Gastroesophageal sphincter (tissue), 4 donors: ENCODE measurements at regions not wholly inside any gene's neighbourhood (a gene's known extent, or its start where the extent isn't known, plus 50 kb on each side); places are given as distances from the start of the nearest gene placed in this dataset.

Experiments
- ATAC-seq: fragments of 150-250 bp; one replicate; pipeline ENCODE4 v1.9.1; 2016; ENCODE audit warnings: mild to moderate bottlenecking, moderate library complexity
- H3K27ac ChIP-seq, 4 donors: fragments of 200-600 bp; sonication (generic) in 3 of 4; 1 replicate in 3 of 4; 2 replicates in 1 of 4; pipeline ENCODE4 v1.5.1; 2016 to 2019
- H3K27me3 ChIP-seq: fragments of 200-600 bp; sonication (generic); one replicate; pipeline ENCODE4 v1.5.1; 2019
- H3K36me3 ChIP-seq, 2 donors: fragments of 200-600 bp; sonication (generic); one replicate each; pipeline ENCODE4 v1.5.1; 2019; ENCODE audit warnings: control low read depth in 1 of 2
- H3K4me1 ChIP-seq, 3 donors: fragments of 200-600 bp; sonication (generic); 1 replicate in 2 of 3; 2 replicates in 1 of 3; pipeline ENCODE4 v1.5.1; 2016 to 2019; ENCODE audit warnings: control low read depth in 2 of 3
- H3K4me3 ChIP-seq, 2 donors: fragments of 200-600 bp; sonication (generic); one replicate each; pipeline ENCODE4 v1.5.1; 2019; ENCODE audit warnings: mild to moderate bottlenecking in 1 of 2, moderate library complexity in 1 of 2
- H3K9me3 ChIP-seq, 3 donors: fragments of 200-600 bp; sonication (generic); one replicate each; pipeline ENCODE4 v1.5.1; 2017 to 2019; ENCODE audit warnings: control low read depth in 2 of 3
- EP300 ChIP-seq: sonication (generic); formaldehyde crosslinking; IDR thresholded peaks from one replicate; pipeline ENCODE4 v1.6.1; 2017; ENCODE audit warnings: antibody characterized with exemption, mild to moderate bottlenecking
- POLR2A ChIP-seq, 2 donors: fragments of 450-650 bp; IDR thresholded peaks; one replicate each; pipeline ENCODE4 v1.6.1; 2017; ENCODE audit warnings: antibody characterized with exemption in 2 of 2, mild to moderate bottlenecking in 2 of 2, moderate library complexity in 1 of 2
- POLR2AphosphoS5 ChIP-seq: sonication (generic); formaldehyde crosslinking; IDR thresholded peaks from one replicate; pipeline ENCODE4 v1.6.1; 2017; ENCODE audit warnings: antibody characterized with exemption
- whole genome bisulfite sequencing, 2 donors: methylation state at CpG; one replicate each; pipeline ENCODE4 v1.1.5; 2018; ENCODE audit warnings: low coverage in 1 of 2; 5-methylcytosine and 5-hydroxymethylcytosine counted together
- TF ChIP-seq, protein P1 (sequence below), 4 experiments: fragments of 200-600 bp in 2 of 4; fragments of 450-650 bp in 2 of 4; sonication (generic) in 1 of 4; IDR thresholded peaks; one replicate each; pipeline ENCODE4 v1.5.1; 2017 to 2019; ENCODE audit warnings: antibody characterized with exemption in 4 of 4, mild to moderate bottlenecking in 2 of 4, moderate library complexity in 2 of 4

DNA sequence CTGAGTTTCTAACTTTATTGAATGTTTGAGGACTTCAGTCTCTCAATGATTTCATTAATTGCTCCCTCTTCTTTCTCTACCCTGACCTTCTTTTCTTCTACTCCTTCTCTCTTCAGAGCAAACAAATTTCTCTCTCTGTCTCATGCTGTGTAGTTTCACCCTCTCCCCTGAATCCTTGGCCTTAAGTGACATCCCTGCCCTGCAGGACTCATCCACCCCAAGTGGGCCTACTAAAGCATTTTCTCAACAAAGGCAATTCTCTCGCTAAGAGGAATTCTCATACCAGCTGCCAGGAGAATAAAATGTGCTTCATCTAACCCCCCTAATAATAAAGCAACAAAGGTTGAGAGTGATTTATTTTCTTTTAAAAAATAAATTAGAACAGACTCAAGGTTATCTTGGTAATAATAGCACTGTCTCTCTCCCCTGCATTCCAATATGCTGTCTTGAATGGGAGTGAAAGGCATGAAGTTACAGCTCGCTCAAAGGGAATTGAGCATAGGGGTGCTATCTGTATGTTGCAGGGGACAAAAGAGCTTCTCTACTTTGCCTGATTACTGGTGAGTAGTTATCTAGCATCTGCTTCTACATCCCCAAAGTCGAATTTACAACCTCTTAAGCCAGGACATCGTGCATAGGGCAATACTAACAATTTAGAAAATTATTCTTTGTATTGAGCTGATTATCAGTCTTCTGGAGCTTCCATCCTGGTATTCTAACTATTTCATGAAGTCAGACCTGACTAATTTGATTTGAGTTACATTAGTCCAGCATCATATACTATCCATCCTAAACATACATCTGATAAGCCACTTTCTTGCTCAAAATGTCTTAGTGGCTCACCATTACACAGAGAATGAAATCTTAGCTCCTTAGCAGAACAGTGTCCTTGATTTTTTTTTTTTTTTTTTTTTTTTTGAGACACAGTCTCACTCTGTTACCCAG lies 76.9 kb upstream of the DNAJC19 start:
- Histone ChIP-seq H3K36me3 (no peaks in the 10 kb centered on the region), H3K4me3 (no peak overlapping the region), H3K27me3 (no peaks in the 10 kb centered on the region), H3K27ac (no peak overlapping the region), H3K4me1 (no peaks in the 10 kb centered on the region), H3K9me3 (no peaks in the 10 kb centered on the region)
- no peak for ATAC-seq
- 53 to 55% methylated on average over 4 of the region's 4 CpGs for WGBS, 2 donors
- TF ChIP-seq, protein P1, sequence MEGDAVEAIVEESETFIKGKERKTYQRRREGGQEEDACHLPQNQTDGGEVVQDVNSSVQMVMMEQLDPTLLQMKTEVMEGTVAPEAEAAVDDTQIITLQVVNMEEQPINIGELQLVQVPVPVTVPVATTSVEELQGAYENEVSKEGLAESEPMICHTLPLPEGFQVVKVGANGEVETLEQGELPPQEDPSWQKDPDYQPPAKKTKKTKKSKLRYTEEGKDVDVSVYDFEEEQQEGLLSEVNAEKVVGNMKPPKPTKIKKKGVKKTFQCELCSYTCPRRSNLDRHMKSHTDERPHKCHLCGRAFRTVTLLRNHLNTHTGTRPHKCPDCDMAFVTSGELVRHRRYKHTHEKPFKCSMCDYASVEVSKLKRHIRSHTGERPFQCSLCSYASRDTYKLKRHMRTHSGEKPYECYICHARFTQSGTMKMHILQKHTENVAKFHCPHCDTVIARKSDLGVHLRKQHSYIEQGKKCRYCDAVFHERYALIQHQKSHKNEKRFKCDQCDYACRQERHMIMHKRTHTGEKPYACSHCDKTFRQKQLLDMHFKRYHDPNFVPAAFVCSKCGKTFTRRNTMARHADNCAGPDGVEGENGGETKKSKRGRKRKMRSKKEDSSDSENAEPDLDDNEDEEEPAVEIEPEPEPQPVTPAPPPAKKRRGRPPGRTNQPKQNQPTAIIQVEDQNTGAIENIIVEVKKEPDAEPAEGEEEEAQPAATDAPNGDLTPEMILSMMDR (IDR thresholded peaks at IDR 0.05), result no peak
- no peak for TF ChIP-seq POLR2AphosphoS5
- no peak for TF ChIP-seq POLR2A (IDR thresholded peaks at IDR 0.05)
- no peak for TF ChIP-seq EP300

DNA sequence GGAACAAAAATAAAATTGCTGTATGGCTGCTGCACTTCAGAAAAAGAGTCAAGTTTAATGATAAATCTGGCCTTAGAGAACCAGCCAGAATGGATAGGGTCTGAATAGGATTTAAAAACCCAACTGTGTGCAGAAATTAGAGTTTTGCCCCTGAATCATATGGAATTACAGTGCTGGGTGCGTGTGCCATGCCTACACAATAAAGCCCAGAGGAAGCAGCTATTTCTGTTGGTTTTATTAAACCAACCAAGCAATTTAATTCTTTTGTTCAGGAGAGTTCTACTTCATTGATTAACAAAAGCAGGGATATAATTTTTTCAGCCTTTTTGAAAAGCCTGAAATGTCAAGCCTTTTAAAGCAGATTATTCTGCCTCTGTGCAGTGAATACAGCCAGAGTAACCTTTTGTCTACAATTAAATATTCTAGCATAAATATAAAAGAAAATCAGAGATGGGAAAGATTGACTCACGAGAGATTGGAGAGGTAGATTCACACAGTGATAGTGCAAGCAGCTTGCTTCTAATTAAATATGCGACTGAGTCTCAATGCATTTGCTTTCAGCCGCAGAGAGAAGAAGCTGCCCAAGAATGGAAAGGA lies 66.7 kb upstream of the DNAJC19 start:
- Histone ChIP-seq H3K27ac (no peak overlapping the region), H3K9me3 (no peaks in the 10 kb centered on the region), H3K27me3 (no peaks in the 10 kb centered on the region), H3K4me3 (no peak overlapping the region), H3K36me3 (no peaks in the 10 kb centered on the region), H3K4me1 (no peaks in the 10 kb centered on the region)
- WGBS, 2 donors, result 57 to 76% methylated on average over 4 of the region's 4 CpGs
- ATAC-seq, result no peak
- no peak for TF ChIP-seq POLR2A (IDR thresholded peaks at IDR 0.05)
- TF ChIP-seq EP300, result no peak
- no peak for TF ChIP-seq POLR2AphosphoS5
- TF ChIP-seq, protein P1 (IDR thresholded peaks at IDR 0.05), result no peak

DNA sequence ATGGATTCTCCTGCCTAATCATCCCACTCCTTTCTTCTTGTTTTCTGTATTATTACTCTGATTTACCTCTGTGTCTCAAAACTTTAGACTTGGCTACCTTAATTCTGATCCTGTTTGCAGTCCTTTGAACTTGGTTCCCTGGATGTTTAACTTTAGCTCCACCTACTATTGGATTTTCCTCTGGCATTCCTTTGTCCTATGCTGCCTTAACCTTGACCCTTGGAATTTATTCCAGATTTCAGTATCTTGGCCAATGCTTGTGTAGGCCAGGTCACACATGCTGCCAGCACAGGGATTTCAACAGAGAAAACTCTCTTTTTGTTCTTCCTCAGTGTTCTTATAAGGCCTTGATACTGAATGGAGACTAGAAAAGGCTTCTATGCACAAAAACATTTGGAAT lies 65.0 kb upstream of the DNAJC19 start:
- Histone ChIP-seq H3K4me3 (no peak overlapping the region), H3K27me3 (no peaks in the 10 kb centered on the region), H3K27ac (no peak overlapping the region), H3K36me3 (no peaks in the 10 kb centered on the region), H3K4me1 (no peaks in the 10 kb centered on the region), H3K9me3 (no peaks in the 10 kb centered on the region)
- ATAC-seq, result no peak
- TF ChIP-seq, protein P1 (IDR thresholded peaks at IDR 0.05), result no peak
- TF ChIP-seq POLR2A (IDR thresholded peaks at IDR 0.05) (no peak), POLR2AphosphoS5 (no peak), EP300 (no peak)

DNA sequence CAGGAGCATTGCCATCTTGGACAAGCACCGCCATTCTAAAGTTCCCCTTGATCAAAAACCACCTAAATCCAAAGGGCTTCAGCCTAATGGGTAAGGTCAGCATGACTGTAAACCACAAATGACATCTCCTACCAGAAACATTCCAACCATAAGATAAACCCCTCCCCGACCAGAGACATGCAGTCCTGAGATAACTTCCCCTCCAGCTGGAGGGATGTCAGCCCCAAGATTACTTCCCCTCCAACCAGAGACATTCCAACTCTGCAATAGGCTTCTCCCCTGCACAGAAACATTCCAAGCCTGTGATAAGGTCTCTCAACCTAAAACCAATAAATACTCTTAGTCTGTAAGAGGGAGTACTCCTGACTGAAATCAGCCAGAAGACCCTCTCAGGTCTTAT lies 62.7 kb upstream of the DNAJC19 start:
- no peak overlapping the region for H3K27ac ChIP-seq
- H3K36me3 ChIP-seq, result no peaks in the 10 kb centered on the region
- TF ChIP-seq POLR2AphosphoS5, result no peak
- TF ChIP-seq, protein P1 (IDR thresholded peaks at IDR 0.05), result no peak
- no peak for TF ChIP-seq EP300
- no peak for TF ChIP-seq POLR2A (IDR thresholded peaks at IDR 0.05)
- no peaks in the 10 kb centered on the region for H3K9me3 ChIP-seq
- WGBS, 2 donors, result 38 to 70% methylated on average over 2 of the region's 2 CpGs
- ATAC-seq, result no peak
- no peak overlapping the region for H3K4me3 ChIP-seq
- H3K4me1 ChIP-seq, result no peaks in the 10 kb centered on the region
- no peaks in the 10 kb centered on the region for H3K27me3 ChIP-seq

DNA sequence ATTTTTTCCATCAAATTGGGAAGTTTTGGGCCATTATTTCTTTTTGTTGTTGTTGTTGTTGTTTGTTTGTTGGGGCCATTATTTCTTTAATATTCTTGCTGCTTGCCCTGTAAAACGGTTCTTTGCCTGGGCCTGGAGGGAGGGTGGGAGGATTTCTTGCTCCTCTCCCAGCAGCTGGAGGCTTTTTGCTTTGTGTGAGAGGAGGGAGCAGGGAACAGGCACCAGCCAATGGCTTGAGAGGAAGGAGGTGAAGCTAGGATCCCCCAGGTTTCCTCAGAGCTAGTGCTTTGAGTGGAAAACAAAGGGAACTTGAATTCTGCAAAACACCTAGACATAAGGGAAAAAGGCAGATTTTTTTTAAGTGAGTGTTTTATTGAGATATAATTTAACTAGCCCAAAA lies 61.2 kb upstream of the DNAJC19 start:
- peaks cover 0 to 10% (median 0%) of the 10 kb centered on the region in 3 donors for H3K9me3 ChIP-seq
- no peaks in the 10 kb centered on the region for H3K27me3 ChIP-seq
- no peak overlapping the region for H3K4me3 ChIP-seq
- ATAC-seq, result no peak
- no peaks in the 10 kb centered on the region for H3K4me1 ChIP-seq
- H3K27ac ChIP-seq, result no peak overlapping the region
- TF ChIP-seq EP300, result no peak
- TF ChIP-seq POLR2A (IDR thresholded peaks at IDR 0.05), result no peak
- TF ChIP-seq, protein P1 (IDR thresholded peaks at IDR 0.05), result no peak
- no peak for TF ChIP-seq POLR2AphosphoS5
- no peaks in the 10 kb centered on the region for H3K36me3 ChIP-seq
- WGBS, 2 donors, result 0% methylated on average over 1 of the region's 1 CpG; no CpG with 5 or more reads in 1 of the 2 donors
